Bronchial epithelial cell (primary cell): ENCODE measurements at regions not wholly inside any gene's neighbourhood (a gene's known extent, or its start where the extent isn't known, plus 50 kb on each side); places are given as distances from the start of the nearest gene placed in this dataset.
A peak's percentile ranks its signal among the peaks of the same experiment; 100 is the strongest.

ENCODE experiments used
- DNase-seq: peaks from one replicate; pipeline ENCODE4 v3.0.0-alpha.2; 2010; ENCODE audit warnings: low read depth
- FAIRE-seq: peaks from 2 replicates; lab custom pipeline; 2011; peaks lifted over from hg19 to GRCh38; lab: Jason Lieb, UNC
- H3K27me3 ChIP-seq: 2 replicates; pipeline ENCODE4 v1.5.1; 2011; ENCODE audit warnings: low read length; ENCODE audit not compliant: control insufficient read depth, insufficient read depth
- H3K36me3 ChIP-seq: 2 replicates; pipeline ENCODE4 v1.5.1; 2011; ENCODE audit warnings: low read length; ENCODE audit not compliant: control insufficient read depth, insufficient read depth
- H3K4me3 ChIP-seq: 2 replicates; pipeline ENCODE4 v1.5.1; 2011; ENCODE audit warnings: mild to moderate bottlenecking, low read depth, low read length, control low read depth
- CTCF ChIP-seq: IDR thresholded peaks from 2 replicates; pipeline ENCODE4 v1.5.1; 2011; ENCODE audit warnings: mild to moderate bottlenecking, moderate library complexity, low read length, control low read depth, inconsistent platforms; ENCODE audit not compliant: insufficient read depth, severe bottlenecking

GRCh38 chr4:122038896-122039295 is 87.0 kb upstream of the TRPC3 start:
- DNase-seq: peak; percentile 67
- FAIRE-seq: no peak
- Histone ChIP-seq H3K36me3 (no peaks in the 10 kb centered on the region), H3K27me3 (no peaks in the 10 kb centered on the region), H3K4me3 (no peak overlapping the region)
- no peak for TF ChIP-seq CTCF

- H3K36me3 ChIP-seq: no peaks in the 10 kb centered on the region
- TF ChIP-seq CTCF: no peak
- no peak for DNase-seq
These were observed 82.8 kb upstream of the TRPC3 start for GRCh38 chr4:122034619-122035018.

GRCh38 chr4:122027203-122027602 is 75.3 kb upstream of the TRPC3 start:
- no peaks in the 10 kb centered on the region for H3K36me3 ChIP-seq
- FAIRE-seq (no peak), DNase-seq (no peak)
- no peak for TF ChIP-seq CTCF
- no peaks in the 10 kb centered on the region for H3K27me3 ChIP-seq
- no peak overlapping the region for H3K4me3 ChIP-seq

More at GRCh38 chr4:122034619-122035018, 82.8 kb upstream of the TRPC3 start:
- no peak for FAIRE-seq
- Histone ChIP-seq H3K27me3 (no peaks in the 10 kb centered on the region), H3K4me3 (no peak overlapping the region)

GRCh38 chr4:122017296-122017695 is 65.4 kb upstream of the TRPC3 start:
- Histone ChIP-seq H3K4me3 (no peak overlapping the region), H3K36me3 (no peaks in the 10 kb centered on the region), H3K27me3 (peaks cover 3% of the 10 kb centered on the region)
- TF ChIP-seq CTCF: no peak
- DNase-seq (no peak), FAIRE-seq (no peak)

- DNase-seq: no peak
- TF ChIP-seq CTCF: no peak
- Histone ChIP-seq H3K4me3 (no peak overlapping the region), H3K27me3 (peaks cover 3% of the 10 kb centered on the region), H3K36me3 (no peaks in the 10 kb centered on the region)
- FAIRE-seq: no peak
These were observed 63.3 kb upstream of the TRPC3 start for GRCh38 chr4:122015203-122015602.

GRCh38 chr4:122012735-122013134 is 60.9 kb upstream of the TRPC3 start:
- Histone ChIP-seq H3K27me3 (no peaks in the 10 kb centered on the region), H3K36me3 (no peaks in the 10 kb centered on the region), H3K4me3 (no peak overlapping the region)
- FAIRE-seq (no peak), DNase-seq (peak; percentile 19)
- TF ChIP-seq CTCF: no peak
